ENCODE measurements at regions not wholly inside any gene's neighbourhood (a gene's known extent, or its start where the extent isn't known, plus 50 kb on each side); places are given as distances from the start of the nearest gene placed in this dataset.

DNA sequence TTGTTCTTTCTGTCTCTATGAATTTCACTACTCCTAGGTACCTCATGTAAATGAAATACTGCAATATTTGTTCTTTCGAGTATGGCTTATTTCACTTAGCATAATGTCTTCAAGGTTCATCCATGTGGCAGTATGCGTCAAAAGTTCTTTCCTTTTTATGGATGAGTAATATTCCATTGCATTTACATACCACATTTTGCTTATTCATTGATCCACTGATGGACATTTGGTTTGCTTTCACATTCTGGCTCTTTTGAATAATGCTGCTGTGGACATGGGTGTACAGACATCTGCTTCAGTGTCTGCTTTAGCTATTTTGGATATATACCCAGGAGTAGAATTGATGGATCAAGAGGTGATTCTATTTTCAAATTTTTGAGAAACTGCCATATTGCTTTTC is 144.2 kb upstream of the PAPPA start:
- TF ChIP-seq EP300 (IDR thresholded peaks at IDR 0.05) (no peak), CTCF (IDR thresholded peaks at IDR 0.05) (no peak), POLR2A (IDR thresholded peaks at IDR 0.05) (no peak)

Data from upper lobe of left lung (tissue), 4 donors.